Stimulated activated CD8-positive, alpha-beta memory T cell treated with anti-CD3 and anti-CD28 coated beads, Interleukin-15, amount 100 ng/mL, for 4 hours (primary cell): ENCODE measurements at regions not wholly inside any gene's neighbourhood (a gene's known extent, or its start where the extent isn't known, plus 50 kb on each side); places are given as distances from the start of the nearest gene placed in this dataset.
"Not testable (repeated sequence)": the region's sequence is repeated elsewhere in the genome, so short reads cannot be mapped to it uniquely, and the experiment has no call there.

ENCODE experiments used
- DNase-seq, 2 donors: peaks; one replicate each; pipeline ENCODE4 v3.0.0-alpha.2; 2020; ENCODE audit warnings: low read depth in 2 of 2

DNA sequence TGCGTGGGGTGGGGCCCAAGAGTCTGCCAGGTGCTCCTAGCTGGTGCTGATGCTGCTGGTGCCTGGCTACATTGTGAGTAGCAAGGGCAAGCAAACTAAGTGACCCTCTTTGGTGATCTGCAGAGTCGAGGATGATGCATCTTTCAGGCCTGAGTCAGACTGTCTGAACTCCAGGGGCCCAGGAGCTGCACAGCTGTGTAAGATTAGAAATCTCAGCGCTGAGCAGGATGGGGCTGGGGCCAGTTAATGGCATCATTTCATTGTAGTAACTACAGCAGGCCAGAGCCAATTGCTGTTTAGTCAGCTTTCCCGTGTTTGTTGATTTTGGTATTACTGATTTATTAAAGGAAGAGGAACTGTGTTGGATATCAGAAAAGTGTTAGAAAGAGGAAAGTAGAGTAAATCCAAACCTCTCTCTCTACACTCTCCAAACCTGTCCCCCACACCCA lies 365.2 kb downstream of the PAX1 start:
- DNase-seq = no peak

DNA sequence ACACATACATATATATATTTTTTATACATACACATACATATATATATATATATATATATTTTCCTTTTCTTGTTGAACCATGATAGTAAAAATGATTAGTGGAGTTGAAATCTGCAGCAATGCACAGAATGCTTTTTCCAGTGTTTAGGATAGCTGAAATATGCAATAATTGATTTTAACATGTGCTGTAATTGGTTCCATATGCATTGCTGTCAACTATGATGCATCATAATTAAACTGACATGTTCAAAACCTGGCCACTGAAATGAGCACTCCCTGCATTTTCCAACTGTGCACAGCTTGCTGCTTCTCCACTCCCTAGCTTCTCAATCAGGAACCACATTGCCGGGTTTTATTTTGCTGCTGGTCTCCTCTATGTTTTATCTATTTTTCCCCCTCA lies 358.3 kb downstream of the PAX1 start:
- DNase-seq = no peak

DNA sequence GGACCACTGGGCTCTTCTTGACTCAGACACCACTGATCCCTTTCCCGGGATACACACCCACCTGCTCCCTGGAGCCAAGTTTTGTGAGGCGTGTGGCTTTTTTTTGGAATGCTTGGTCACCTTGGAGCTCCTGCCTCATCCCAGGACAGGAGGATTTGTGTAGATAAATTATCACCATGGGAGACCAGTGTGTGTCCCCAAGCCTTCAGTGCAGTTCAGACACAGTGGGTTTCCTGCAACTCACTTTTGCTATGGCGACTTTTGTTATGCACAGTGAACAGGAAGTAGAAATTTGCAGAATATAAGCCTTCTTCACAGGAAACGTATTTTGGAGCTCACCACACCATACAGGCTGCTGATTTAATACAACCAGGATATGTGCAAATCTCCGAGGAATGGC lies 357.4 kb downstream of the PAX1 start:
- DNase-seq = no peak

DNA sequence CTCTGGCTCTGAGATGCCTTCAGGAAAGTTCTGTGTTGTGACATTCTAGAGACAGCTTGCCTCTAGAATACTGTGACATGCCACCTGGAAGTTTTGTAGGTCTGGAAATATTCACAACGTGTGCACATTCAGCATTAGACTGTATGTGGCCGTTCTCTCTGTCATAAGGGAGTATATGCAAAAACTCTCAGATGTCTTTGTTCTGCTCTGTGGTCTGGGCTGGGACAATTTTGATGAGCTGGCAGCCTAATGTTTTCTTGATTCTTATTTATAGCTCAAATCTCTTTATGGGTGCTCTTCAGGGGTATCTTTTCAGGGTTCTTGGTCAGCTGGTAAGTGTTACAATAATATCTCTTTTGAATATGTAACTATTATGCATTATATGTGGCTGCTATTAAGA lies 355.1 kb downstream of the PAX1 start:
- no peak for DNase-seq

DNA sequence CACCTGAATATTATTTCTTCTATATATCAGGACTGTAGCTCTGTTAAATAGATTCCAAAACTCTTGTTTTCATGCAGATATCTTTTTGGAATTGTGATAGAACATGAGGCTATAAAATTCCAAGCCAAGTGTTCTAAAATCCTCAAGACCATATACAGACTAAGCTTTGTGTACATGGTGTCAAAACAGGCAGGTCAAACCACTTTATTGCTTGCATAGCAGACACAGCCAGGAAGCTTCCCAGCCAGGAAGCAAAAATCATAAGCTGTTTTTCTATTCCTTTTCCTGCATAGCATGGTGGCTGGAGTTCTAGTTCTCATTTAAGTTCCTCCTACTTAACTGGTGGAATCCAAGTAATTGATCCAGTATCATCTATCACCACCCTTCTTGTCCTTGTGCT lies 353.3 kb downstream of the PAX1 start:
- no peak for DNase-seq

DNA sequence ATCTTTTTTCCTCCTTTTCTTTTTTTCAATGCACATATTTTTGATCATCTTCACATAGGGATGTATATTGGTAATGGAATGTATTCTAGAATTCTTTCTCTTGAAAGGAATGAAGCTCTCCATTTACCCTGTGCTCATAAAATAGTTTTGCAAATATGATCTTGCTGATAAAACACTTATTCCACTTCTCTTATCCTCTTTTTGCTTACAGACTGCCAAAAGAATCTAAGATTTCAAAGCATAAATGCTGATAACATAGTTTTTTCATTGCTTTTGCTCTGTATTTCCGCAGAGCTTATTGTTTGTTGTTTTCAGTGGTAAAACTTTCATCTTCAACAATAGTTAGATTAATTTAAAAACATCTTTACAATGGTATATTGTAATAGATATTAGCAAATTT lies 350.5 kb downstream of the PAX1 start:
- DNase-seq = no peak

DNA sequence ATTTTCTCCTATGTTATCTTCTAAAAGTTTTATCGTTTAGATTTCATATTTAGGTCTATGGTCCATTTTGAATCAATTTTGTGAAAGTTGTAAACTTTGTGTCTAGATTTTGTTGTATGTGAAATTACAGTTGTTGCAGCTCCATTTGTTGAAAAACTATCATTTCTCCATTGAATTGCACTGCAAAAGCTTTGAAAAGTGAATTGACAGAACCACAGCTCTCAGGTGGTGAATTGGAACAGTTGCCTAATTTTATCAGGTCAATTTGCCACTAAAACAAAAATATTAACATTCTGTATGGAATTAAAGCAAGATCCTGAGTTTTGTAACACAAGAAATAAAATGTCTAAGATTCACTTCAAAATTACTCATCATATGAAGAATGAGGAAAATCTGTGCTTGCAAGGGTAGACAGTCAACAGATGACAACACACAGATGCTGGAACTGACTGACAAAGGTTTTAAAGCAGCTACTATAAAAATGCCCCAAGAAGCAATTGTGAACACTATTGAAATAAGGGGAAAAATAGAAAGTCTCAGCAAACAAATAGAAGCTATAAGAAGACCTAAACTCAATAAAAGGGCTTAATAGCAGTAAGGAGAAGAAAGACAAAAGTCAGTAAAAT lies 346.7 kb downstream of the PAX1 start:
- DNase-seq = no peak

DNA sequence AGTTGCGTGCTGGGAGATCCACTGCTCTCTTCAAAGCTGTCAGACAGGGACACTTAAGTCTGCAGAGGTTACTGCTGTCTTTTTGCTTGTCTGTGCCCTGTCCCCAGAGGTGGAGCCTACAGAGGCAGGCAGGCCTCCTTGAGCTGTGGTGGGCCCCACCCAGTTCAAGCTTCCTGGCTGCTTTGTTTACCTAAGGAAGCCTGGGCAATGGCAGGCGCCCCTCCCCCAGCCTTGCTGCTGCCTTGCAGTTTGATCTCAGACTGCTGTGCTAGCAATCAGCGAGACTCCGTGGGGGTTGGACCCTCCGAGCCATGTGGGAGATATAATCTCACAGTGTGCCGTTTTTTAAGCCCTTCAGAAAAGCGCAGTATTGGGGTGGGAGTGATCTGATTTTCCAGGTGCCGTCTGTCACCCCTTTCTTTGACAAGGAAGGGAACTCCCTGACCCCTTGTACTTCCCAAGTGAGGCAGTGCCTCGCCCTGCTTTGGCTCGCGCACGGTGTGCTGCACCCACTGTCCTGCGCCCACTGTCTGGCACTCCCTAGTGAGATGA lies 340.6 kb downstream of the PAX1 start:
- not testable (repeated sequence) for DNase-seq

DNA sequence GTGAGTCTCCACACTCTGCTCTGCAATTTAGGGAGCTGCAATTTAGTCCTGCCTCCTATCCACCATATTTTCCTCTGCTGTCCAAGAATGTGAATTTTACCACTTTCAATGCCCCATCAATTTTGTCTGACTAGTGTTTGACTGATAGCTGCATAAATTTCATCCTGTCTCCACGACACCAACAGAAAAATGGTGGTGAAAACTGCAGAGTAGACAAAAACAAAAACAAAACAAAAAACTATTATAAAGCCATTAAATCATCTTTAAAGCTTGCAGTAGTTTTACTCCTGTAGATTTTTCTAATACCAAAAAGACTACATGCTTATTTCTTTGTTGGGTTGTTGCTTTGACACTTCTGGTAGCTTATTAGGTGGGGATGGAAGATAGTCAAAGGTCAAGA lies 322.0 kb downstream of the PAX1 start:
- no peak for DNase-seq

DNA sequence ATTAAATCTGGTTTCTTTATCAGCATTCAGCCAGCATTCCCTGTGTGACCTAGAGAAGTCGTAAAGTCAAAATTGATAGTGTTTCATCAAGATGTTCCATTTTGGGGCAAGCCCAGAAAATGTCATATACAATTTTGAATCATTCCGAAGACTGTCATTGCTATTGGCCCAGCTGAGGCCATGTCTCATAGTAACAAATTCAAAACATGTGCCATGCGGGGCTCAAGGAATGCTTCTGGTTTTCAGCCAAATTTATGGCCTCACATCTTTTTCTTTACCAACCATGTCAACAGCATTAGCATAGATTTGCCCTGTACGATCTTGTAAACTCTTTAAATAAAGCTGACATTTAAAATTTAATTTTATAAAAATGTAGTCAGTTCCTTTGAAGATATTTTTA lies 314.7 kb downstream of the PAX1 start:
- DNase-seq = no peak

DNA sequence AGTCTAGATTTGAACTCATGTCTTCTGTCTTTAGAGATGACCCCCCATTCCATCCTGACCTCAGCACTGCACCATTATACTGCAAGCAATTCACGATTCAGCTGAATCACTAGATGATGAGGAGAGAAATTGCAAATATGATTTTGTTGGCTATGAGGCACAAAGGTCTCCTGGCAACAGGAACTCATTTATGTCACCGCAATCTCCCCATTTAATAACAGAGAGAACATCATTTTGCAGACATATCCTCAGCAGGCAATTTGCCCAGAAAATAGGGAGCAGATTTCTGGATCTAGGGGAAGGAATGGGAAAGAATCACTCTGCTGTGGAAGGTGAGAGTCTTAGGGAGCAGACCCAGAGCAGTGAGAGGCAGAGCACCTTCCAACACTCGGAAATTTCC lies 303.0 kb downstream of the PAX1 start:
- DNase-seq = no peak

DNA sequence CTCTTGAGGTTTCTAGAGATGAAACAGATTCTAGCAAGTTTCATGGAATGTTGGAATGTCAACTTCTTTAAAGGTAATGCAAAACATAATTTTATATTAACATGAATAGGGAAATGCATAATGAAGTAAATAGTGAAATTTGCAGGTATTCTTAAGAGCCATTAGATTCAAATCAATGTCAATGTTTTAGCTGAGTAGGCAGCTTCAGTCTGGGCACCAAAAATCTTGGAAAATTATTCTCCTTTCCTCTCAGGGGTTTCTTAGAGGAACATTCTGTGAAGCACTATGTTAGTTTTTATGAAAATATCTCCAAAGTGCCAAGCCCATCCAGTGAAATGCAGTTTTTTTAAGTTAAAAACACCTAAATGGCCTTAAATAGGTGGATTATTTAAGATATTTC lies 300.8 kb downstream of the PAX1 start:
- no peak for DNase-seq

DNA sequence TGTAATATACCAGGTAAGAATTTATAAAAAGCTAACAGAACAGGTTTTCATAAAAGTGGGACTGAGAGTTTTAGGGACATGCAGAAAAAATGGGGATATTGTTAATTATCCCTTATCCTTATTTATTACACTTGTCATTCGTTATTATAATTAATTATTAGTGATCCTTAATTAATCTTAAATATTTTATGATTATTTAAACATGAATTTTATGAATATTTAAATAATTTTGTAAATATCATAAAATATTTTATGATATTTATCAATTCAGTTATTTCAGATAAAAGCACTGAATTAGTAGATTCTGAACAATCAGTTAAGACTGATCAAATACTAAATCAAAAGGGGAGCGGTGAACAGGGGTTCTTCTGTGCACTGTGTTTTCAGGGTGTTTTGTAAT lies 300.1 kb downstream of the PAX1 start:
- no peak for DNase-seq

DNA sequence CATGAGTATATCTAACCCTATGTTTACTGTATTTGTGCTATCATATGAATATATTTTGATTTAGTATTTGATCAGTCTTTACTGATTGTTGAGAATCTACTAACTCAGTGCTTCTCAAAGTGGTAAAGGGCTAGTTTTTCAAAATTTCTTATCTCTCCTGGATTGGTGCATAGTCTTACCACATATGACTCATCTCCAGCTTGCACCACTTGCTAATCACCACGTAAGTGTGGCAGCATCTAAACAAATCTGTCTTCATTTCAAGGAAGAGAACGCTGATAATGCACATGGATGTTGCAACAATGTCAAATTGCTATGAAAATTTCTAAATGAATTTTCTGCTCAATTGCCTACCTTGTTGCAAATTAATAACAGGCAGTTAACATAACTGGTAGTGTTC lies 299.5 kb downstream of the PAX1 start:
- no peak for DNase-seq

DNA sequence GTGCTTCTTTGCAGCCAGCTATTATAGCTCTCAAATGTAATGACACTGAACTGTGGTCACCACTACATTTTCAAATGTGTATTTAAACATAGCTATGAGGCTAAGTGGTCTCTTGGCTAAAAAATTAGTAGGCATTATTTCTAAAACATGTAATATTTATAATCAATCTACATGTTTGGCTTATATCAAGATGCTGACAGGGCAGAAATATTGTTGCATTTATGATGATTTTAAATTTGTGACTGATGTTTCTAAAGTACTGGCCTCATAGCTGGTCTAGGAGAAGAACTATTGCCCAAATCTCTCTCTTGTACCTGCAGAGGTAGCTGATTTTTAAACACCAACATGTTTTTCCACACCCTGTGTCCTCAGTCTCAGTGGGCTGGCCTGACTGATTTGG lies 298.2 kb downstream of the PAX1 start:
- no peak for DNase-seq

DNA sequence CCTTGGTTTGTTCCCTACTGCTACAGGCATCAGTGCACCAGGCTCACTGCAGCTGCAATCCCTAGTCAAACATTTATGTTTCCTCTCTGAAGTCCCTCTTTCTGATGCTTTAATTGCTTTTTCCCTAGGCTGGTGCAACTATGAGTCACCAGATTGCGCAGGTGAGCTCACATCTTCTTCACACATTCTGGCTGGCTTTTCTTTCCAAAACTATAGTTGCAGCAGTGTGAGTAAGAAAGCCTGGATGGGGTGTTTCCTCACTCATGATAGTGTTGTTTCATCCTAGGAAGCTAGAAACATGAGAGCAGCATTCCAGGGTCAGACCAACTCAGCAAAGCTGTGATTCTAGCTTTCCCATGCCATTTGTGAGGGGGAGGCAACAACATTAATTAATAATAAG lies 296.4 kb downstream of the PAX1 start:
- no peak for DNase-seq

DNA sequence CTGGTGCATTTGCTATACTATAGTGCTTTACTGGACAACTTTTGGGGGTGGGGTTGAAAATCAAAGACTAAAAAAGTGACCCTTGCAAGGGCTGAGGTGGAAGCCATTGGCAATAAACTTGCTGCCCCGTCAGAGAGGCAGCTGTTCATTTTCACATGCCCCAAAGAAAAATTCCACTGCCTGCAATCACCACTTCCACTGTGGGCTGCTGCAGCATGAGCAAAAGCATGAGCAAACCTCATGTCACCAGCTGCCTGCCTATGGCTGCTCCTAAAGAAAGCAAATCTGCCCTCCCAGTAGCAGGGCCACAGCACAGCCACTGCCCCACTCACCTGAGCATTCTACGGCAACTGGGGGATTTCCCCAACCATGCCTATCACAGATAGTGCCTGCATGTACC lies 290.0 kb downstream of the PAX1 start:
- no peak for DNase-seq

DNA sequence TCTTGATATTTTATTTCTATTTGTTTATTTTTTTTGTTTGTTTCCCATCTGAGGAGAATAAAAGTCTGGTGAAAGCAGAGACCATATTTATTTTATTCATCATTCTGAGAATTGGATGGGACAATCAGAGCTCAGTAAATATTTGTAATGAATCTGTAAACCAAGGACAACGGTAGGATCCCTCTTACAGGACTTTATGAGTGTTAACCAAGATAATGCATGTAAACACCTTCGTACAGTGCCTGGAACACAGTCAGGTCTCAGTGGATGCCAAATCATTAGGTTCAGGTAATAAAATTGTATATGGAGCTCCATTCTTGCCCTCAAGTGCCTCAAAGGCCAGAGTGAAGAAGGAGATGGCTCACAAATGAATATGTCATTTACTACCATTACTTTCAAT lies 288.7 kb downstream of the PAX1 start:
- no peak for DNase-seq

DNA sequence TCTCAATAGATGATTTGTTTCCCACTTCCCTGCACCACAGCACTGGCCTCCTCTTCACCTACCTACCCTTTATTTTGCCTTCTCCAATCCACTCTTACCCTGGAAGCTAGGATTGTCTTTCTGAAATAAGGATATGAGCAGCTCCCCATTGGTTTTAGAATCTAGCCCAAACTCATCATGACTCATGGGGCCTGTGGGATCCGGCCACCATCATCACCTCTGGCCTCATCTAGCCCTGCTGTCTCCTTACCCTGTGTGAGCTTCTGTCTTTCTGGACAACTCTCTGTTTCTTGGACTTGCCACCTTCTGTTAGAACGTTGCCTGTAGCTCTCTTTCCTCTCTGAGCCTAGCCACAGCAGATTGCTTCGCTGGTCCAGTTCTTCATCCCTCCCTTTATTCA lies 277.1 kb downstream of the PAX1 start:
- no peak for DNase-seq

DNA sequence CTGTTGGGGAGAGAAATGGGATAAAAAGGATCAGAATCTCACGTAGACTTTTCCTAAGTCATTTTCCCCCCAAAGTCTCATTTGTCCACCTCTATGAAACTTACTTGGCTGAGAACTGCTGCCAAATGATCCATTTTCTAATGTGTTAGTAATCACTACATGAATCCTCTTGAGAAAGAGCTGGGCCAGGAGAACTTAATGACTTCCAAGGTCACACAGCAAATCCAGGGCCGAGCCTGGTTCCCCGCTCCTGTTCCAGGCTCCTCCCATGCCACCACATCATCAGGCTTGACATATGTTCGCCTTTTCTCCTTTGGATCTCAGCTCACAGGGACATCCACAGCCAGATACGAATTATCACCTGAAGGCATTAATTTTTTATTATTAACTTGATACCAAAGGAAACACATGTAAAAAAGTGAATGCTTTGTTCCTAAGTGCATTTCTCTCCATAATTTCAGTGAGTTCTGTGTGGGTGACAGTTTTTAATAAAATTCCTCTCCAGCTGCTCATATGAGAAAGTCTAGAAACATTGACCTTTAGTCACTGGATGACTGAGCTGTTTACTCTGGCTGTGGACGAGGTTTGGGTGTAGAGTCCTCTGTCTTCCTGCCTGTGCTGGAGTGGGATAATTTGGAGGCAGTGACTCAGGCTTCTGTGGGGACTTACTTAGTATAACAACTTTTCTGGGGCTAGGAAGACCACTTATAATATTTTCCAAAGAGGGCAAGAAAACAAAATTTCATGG lies 276.3 kb downstream of the PAX1 start:
- DNase-seq = no peak

DNA sequence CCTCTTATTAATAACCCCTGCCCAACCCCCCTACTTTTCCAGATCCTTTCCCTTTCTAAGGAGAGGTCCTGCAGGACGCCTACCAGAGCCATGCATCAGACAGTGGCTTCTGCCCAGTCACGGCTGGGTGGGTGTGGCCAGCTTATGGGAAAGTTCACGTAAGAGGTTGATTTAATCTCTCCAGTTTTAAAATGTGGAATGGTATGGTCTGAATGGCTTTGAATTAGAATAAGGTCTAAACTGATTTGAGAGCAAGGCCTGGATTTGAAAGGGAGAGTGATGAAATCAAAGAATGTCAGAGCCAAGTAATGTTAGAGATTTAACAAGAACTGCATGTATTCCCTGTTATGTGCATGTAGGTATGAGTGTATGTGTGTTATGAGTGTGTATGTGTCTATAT lies 275.7 kb downstream of the PAX1 start:
- DNase-seq = no peak

DNA sequence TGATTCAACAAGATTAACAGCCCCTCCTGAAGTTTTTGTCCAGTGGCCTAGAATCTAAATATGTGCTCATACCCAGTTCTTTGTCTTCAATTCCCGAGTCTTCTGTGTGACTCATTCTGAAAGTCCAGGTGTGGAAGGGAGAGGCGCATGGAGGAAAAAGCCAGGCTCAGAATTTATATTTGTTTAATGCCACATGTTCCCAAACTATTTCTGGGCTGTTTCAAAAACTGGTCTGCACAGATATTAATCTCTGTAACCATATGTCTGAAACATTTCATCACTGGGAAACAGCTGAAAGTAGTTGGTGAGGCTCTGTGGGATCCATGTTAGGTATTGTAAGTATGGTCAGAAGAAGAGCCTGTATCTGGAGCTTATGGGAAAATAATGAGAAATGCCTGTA lies 266.0 kb downstream of the PAX1 start:
- DNase-seq = no peak

DNA sequence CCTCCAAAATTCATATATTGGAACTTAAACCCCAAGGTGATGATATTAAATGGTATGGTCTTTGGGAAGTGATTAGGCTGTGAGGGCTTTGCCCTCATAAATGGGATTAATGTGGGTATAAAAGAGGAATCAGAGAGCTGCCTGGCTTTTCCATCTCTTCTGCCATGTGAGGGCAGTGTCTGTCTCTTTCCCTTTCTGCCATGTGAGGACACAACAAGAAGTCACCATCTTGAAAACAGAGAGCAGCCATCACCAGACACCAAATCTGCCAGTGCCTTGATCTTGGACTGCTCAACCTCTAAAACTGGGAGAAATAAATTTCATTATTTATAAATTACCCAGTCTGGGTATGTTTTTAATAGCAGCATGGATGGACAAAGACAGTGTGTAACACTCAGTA lies 263.0 kb downstream of the PAX1 start:
- DNase-seq = no peak

DNA sequence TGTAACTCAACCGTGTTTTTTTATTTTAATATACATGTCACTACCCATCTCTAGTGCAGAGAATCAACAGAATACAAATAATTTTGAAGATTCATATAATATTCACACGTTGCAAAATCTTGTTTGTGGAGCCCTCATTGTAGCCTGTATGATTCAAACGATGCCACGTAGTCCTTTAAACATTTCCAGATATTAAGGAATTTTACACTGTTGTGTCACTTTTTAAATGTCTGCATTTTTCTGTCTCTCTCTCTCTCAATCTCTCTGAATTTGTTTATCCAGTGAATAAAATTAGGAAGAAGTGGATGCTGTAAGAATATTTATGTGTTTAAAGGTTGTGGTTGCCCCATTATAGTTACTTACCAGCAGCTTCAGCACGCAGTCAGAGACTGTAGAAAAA lies 262.0 kb downstream of the PAX1 start:
- no peak for DNase-seq
